Fibroblast of lung (primary cell): ENCODE measurements at regions not wholly inside any gene's neighbourhood (a gene's known extent, or its start where the extent isn't known, plus 50 kb on each side); places are given as distances from the start of the nearest gene placed in this dataset.

Experiments
- EZH2 ChIP-seq: IDR thresholded peaks from 2 replicates; pipeline ENCODE4 v1.5.1; 2012; ENCODE audit warnings: low read length, control low read depth, mild to moderate bottlenecking; ENCODE audit errors: missing control alignments
- TF ChIP-seq, protein P1 (sequence below), 2 donors: IDR thresholded peaks in 1 of 2; conservative IDR thresholded peaks in 1 of 2; 1 replicate in 1 of 2; 2 replicates in 1 of 2; pipeline ENCODE4 v1.5.1; 2011 to 2012; ENCODE audit warnings: low read length in 2 of 2, control low read depth in 1 of 2, inconsistent platforms in 1 of 2, low read depth in 1 of 2, mild to moderate bottlenecking in 1 of 2

DNA sequence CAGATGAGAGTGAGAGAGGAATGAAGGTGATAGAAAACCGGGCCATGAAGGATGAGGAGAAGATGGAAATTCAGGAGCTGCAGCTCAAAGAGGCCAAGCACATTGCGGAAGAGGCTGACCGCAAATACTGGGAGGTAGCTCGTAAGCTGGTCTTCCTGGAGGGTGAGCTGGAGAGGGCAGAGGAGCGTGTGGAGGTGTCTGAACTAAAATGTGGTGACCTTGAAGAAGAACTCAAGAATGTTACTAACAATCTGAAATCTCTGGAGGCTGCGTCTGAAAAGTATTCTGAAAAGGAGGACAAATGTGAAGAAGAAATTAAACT lies 88.9 kb downstream of the EOMES start:
- TF ChIP-seq, protein P1, sequence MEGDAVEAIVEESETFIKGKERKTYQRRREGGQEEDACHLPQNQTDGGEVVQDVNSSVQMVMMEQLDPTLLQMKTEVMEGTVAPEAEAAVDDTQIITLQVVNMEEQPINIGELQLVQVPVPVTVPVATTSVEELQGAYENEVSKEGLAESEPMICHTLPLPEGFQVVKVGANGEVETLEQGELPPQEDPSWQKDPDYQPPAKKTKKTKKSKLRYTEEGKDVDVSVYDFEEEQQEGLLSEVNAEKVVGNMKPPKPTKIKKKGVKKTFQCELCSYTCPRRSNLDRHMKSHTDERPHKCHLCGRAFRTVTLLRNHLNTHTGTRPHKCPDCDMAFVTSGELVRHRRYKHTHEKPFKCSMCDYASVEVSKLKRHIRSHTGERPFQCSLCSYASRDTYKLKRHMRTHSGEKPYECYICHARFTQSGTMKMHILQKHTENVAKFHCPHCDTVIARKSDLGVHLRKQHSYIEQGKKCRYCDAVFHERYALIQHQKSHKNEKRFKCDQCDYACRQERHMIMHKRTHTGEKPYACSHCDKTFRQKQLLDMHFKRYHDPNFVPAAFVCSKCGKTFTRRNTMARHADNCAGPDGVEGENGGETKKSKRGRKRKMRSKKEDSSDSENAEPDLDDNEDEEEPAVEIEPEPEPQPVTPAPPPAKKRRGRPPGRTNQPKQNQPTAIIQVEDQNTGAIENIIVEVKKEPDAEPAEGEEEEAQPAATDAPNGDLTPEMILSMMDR (conservative IDR thresholded peaks at IDR 0.05 in 1 of 2, IDR thresholded peaks at IDR 0.05 in 1 of 2; ENCODE audit: low read depth in 1 of 2, low read length in 2 of 2), result no peak
- no peak for TF ChIP-seq EZH2
